ENCODE measurements at regions not wholly inside any gene's neighbourhood (a gene's known extent, or its start where the extent isn't known, plus 50 kb on each side); places are given as distances from the start of the nearest gene placed in this dataset.
"Not testable (repeated sequence)": the region's sequence is repeated elsewhere in the genome, so short reads cannot be mapped to it uniquely, and the experiment has no call there.

GRCh38 chr5:124512236-124512635 is 234.2 kb downstream of the ZNF608 start:
- DNase-seq (ENCODE audit: low read depth in 2 of 2): no peak

GRCh38 chr5:124511791-124512190 is 234.6 kb downstream of the ZNF608 start:
- no peak for DNase-seq (ENCODE audit: low read depth in 2 of 2)

- DNase-seq (ENCODE audit: low read depth in 2 of 2): no peak
Observed at GRCh38 chr5:124507688-124508087, 238.8 kb downstream of the ZNF608 start.

GRCh38 chr5:124504081-124504916 is 242.1 kb downstream of the ZNF608 start:
- DNase-seq (ENCODE audit: low read depth in 2 of 2): no peak

- DNase-seq (ENCODE audit: low read depth in 2 of 2): no peak
Observed at GRCh38 chr5:124502551-124502950, 243.9 kb downstream of the ZNF608 start.

GRCh38 chr5:124499818-124500217 is 246.6 kb downstream of the ZNF608 start:
- DNase-seq (ENCODE audit: low read depth in 2 of 2): not testable (repeated sequence)

- DNase-seq (ENCODE audit: low read depth in 2 of 2): not testable (repeated sequence)
Observed at GRCh38 chr5:124496968-124497367, 249.5 kb downstream of the ZNF608 start.

GRCh38 chr5:124494540-124495116 is 251.8 kb downstream of the ZNF608 start:
- DNase-seq (ENCODE audit: low read depth in 2 of 2): no peak

- no peak for DNase-seq (ENCODE audit: low read depth in 2 of 2)
Observed at GRCh38 chr5:124492444-124493224, 253.8 kb downstream of the ZNF608 start.

GRCh38 chr5:124490315-124490714 is 256.1 kb downstream of the ZNF608 start:
- not testable (repeated sequence) for DNase-seq (ENCODE audit: low read depth in 2 of 2)

- no peak for DNase-seq (ENCODE audit: low read depth in 2 of 2)
Observed at GRCh38 chr5:124481419-124481818, 265.0 kb downstream of the ZNF608 start.

GRCh38 chr5:124480964-124481363 is 265.5 kb downstream of the ZNF608 start:
- no peak for DNase-seq (ENCODE audit: low read depth in 2 of 2)

- DNase-seq (ENCODE audit: low read depth in 2 of 2): no peak
Observed at GRCh38 chr5:124480022-124480421, 266.4 kb downstream of the ZNF608 start.

- DNase-seq (ENCODE audit: low read depth in 2 of 2): no peak
Observed at GRCh38 chr5:124478264-124478663, 268.2 kb downstream of the ZNF608 start.

GRCh38 chr5:124477577-124477976 is 268.9 kb downstream of the ZNF608 start:
- no peak for DNase-seq (ENCODE audit: low read depth in 2 of 2)

GRCh38 chr5:124477062-124477461 is 269.4 kb downstream of the ZNF608 start:
- no peak for DNase-seq (ENCODE audit: low read depth in 2 of 2)

- DNase-seq (ENCODE audit: low read depth in 2 of 2): no peak
Observed at GRCh38 chr5:124474528-124475215, 271.8 kb downstream of the ZNF608 start.

GRCh38 chr5:124468671-124469411 is 277.6 kb downstream of the ZNF608 start:
- no peak for DNase-seq (ENCODE audit: low read depth in 2 of 2)

GRCh38 chr5:124467745-124468144 is 278.7 kb downstream of the ZNF608 start:
- no peak for DNase-seq (ENCODE audit: low read depth in 2 of 2)

GRCh38 chr5:124466011-124466410 is 280.4 kb downstream of the ZNF608 start:
- no peak for DNase-seq (ENCODE audit: low read depth in 2 of 2)

- DNase-seq (ENCODE audit: low read depth in 2 of 2): no peak
Observed at GRCh38 chr5:124463851-124464250, 282.6 kb downstream of the ZNF608 start.

Data from stimulated activated CD8-positive, alpha-beta memory T cell treated with anti-CD3 and anti-CD28 coated beads, Interleukin-15, amount 100 ng/mL, for 48 hours (primary cell).